Keratinocyte (primary cell): ENCODE measurements at regions not wholly inside any gene's neighbourhood (a gene's known extent, or its start where the extent isn't known, plus 50 kb on each side); places are given as distances from the start of the nearest gene placed in this dataset.
A peak's percentile ranks its signal among the peaks of the same experiment; 100 is the strongest.

Source experiments
- DNase-seq: peaks from one replicate; pipeline ENCODE4 v3.0.0-alpha.2; 2011; ENCODE audit warnings: low read depth, missing footprints, low spot score
- FAIRE-seq: peaks from 2 replicates; lab custom pipeline; 2011; peaks lifted over from hg19 to GRCh38; lab: Jason Lieb, UNC
- H2AFZ ChIP-seq: 2 replicates; pipeline ENCODE4 v1.6.0; 2012; ENCODE audit warnings: low read length, control low read depth, inconsistent platforms; ENCODE audit not compliant: control insufficient read depth
- H3K27ac ChIP-seq: 2 replicates; pipeline ENCODE4 v1.5.1; 2011; ENCODE audit warnings: low read length; ENCODE audit not compliant: control insufficient read depth, insufficient read depth
- H3K27me3 ChIP-seq: 3 replicates; pipeline ENCODE4 v1.6.0; 2011; ENCODE audit warnings: low read length; ENCODE audit not compliant: control insufficient read depth, insufficient read depth; ENCODE audit errors: extremely low read depth
- H3K36me3 ChIP-seq, 2 experiments: 2 replicates in 1 of 2; 3 replicates in 1 of 2; pipeline ENCODE4 v1.5.1; 2011; ENCODE audit warnings: low read length in 2 of 2, mild to moderate bottlenecking in 1 of 2; ENCODE audit not compliant: control insufficient read depth in 2 of 2, insufficient read depth in 2 of 2; ENCODE audit errors: extremely low read depth in 1 of 2
- H3K4me1 ChIP-seq: 3 replicates; pipeline ENCODE4 v1.5.1; 2011; ENCODE audit warnings: low read length; ENCODE audit not compliant: control insufficient read depth, insufficient read depth; ENCODE audit errors: extremely low read depth
- H3K4me2 ChIP-seq: 3 replicates; pipeline ENCODE4 v1.6.0; 2011; ENCODE audit warnings: low read depth, low read length; ENCODE audit not compliant: control insufficient read depth, insufficient read depth; ENCODE audit errors: extremely low read depth
- H3K4me3 ChIP-seq, 3 experiments: fragments of 200-600 bp in 1 of 3; sonication (generic) in 1 of 3; 2 replicates in 2 of 3; 3 replicates in 1 of 3; pipeline ENCODE4 v1.5.1; 2011 to 2016; ENCODE audit warnings: low read length in 3 of 3, mild to moderate bottlenecking in 3 of 3, control low read depth in 2 of 3, inconsistent platforms in 1 of 3, low read depth in 1 of 3, mixed read lengths in 1 of 3, mixed run types in 1 of 3, moderate library complexity in 1 of 3; ENCODE audit not compliant: control insufficient read depth in 2 of 3, insufficient read depth in 2 of 3; ENCODE audit errors: extremely low read depth in 1 of 3
- H3K79me2 ChIP-seq: 2 replicates; pipeline ENCODE4 v1.6.0; 2012; ENCODE audit warnings: low read length; ENCODE audit not compliant: control insufficient read depth, insufficient read depth
- H3K9ac ChIP-seq: 3 replicates; pipeline ENCODE4 v1.6.0; 2011; ENCODE audit warnings: low read length; ENCODE audit not compliant: control insufficient read depth, insufficient read depth; ENCODE audit errors: extremely low read depth
- H3K9me1 ChIP-seq: 3 replicates; pipeline ENCODE4 v1.6.0; 2011; ENCODE audit warnings: low read length; ENCODE audit not compliant: control insufficient read depth, insufficient read depth; ENCODE audit errors: extremely low read depth
- H3K9me3 ChIP-seq: 2 replicates; pipeline ENCODE4 v1.5.1; 2012; ENCODE audit warnings: low read depth, low read length; ENCODE audit not compliant: control insufficient read depth
- H4K20me1 ChIP-seq: 3 replicates; pipeline ENCODE4 v1.6.0; 2011; ENCODE audit warnings: low read length; ENCODE audit not compliant: control insufficient read depth, insufficient read depth; ENCODE audit errors: extremely low read depth
- CTCF ChIP-seq, 3 experiments: IDR thresholded peaks in 1 of 3; conservative IDR thresholded peaks in 1 of 3; optimal IDR thresholded peaks in 1 of 3; 2 replicates in 2 of 3; 3 replicates in 1 of 3; pipeline versions ENCODE3 to v1.5.1; 2011; ENCODE audit warnings: low read length in 3 of 3, mild to moderate bottlenecking in 3 of 3, moderate library complexity in 2 of 3, control low read depth in 1 of 3, inconsistent platforms in 1 of 3; ENCODE audit not compliant: insufficient read depth in 2 of 3; ENCODE audit errors: extremely low read depth in 1 of 3
- EZH2 ChIP-seq: IDR thresholded peaks from one replicate; pipeline ENCODE4 v1.6.1; 2012; ENCODE audit warnings: inconsistent platforms, mild to moderate bottlenecking, low read length, moderate library complexity
- dilution Hi-C: fragments of 300-500 bp; cut with MboI; formaldehyde crosslinking; loops from one replicate; pipeline ENCODE4 v1.7.0; 2020; ENCODE audit warnings: low sequenced_read_pairs; ENCODE audit not compliant: extremely low pct_ligation_motif_present

GRCh38 chr2:180571559-180571958, 408.8 kb upstream of the UBE2E3 start:
- Histone ChIP-seq H3K4me2 (peak overlapping the region; percentile 12), H2AFZ (peak overlapping the region; percentile 61), H3K9me3 (no peaks in the 10 kb centered on the region), H3K27ac (no peak overlapping the region), H3K4me3 (no peak overlapping the region), H3K4me1 (peaks cover 16% of the 10 kb centered on the region), H3K9me1 (no peaks in the 10 kb centered on the region), H4K20me1 (no peaks in the 10 kb centered on the region), H3K79me2 (no peaks in the 10 kb centered on the region), H3K9ac (no peak overlapping the region), H3K27me3 (no peaks in the 10 kb centered on the region), H3K36me3 (no peaks in the 10 kb centered on the region)
- dilution Hi-C loops, result no loop called here
- DNase-seq (no peak), FAIRE-seq (peak; percentile 36)
- TF ChIP-seq CTCF (optimal IDR thresholded peaks at IDR 0.05 in 1 of 3, IDR thresholded peaks at IDR 0.05 in 1 of 3, conservative IDR thresholded peaks at IDR 0.05 in 1 of 3; ENCODE audit: extremely low read depth in 1 of 3, insufficient read depth in 2 of 3, low read length in 3 of 3) (no peak), EZH2 (no peak)

DNA sequence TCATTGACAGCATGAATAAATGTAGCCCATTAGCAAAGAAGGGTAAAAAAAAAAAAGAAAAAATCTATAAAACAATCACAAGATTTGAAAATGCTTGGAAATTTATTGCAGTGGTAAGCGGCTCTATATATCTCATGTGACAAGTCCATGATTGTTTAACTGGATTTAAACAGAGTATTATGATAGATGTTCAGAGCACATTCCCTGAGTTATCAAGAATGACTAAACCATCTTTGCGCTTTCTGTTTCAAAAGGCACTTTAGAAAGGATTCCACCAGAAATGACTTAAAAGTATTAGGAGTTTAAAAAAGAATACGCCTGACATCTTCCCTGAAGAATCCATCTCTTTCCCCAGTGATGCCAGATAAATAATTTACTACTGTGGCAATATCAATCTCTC, 409.5 kb upstream of the UBE2E3 start:
- H3K27ac ChIP-seq, result no peak overlapping the region

More for the DNA sequence above, 409.5 kb upstream of the UBE2E3 start:
- Histone ChIP-seq H3K4me1 (peaks cover 16% of the 10 kb centered on the region), H3K4me3 (no peak overlapping the region), H3K36me3 (no peaks in the 10 kb centered on the region), H3K79me2 (no peaks in the 10 kb centered on the region), H2AFZ (no peak overlapping the region), H3K27me3 (no peaks in the 10 kb centered on the region), H4K20me1 (no peaks in the 10 kb centered on the region), H3K4me2 (no peak overlapping the region), H3K9me1 (no peaks in the 10 kb centered on the region), H3K9me3 (no peaks in the 10 kb centered on the region), H3K9ac (no peak overlapping the region)
- DNase-seq (no peak), FAIRE-seq (no peak)
- TF ChIP-seq EZH2 (no peak), CTCF (optimal IDR thresholded peaks at IDR 0.05 in 1 of 3, IDR thresholded peaks at IDR 0.05 in 1 of 3, conservative IDR thresholded peaks at IDR 0.05 in 1 of 3; ENCODE audit: extremely low read depth in 1 of 3, insufficient read depth in 2 of 3, low read length in 3 of 3) (no peak)
- dilution Hi-C loops, result no loop called here
